Colonic mucosa (tissue), 4 donors: ENCODE measurements at regions not wholly inside any gene's neighbourhood (a gene's known extent, or its start where the extent isn't known, plus 50 kb on each side); places are given as distances from the start of the nearest gene placed in this dataset.

ENCODE experiments used
- DNase-seq: peaks from one replicate; pipeline ENCODE4 v3.0.0-alpha.2; 2020
- H3K27ac ChIP-seq: fragments of 200-600 bp; one replicate; pipeline ENCODE4 v1.8.0; 2021
- H3K27me3 ChIP-seq: fragments of 200-600 bp; one replicate; pipeline ENCODE4 v1.8.0; 2021
- H3K36me3 ChIP-seq: fragments of 200-600 bp; one replicate; pipeline ENCODE4 v1.8.0; 2021
- H3K4me1 ChIP-seq: fragments of 200-600 bp; one replicate; pipeline ENCODE4 v1.8.0; 2021; ENCODE audit warnings: mild to moderate bottlenecking
- H3K4me3 ChIP-seq: fragments of 200-600 bp; one replicate; pipeline ENCODE4 v1.8.0; 2021
- H3K9ac ChIP-seq, 2 donors: one replicate each; pipeline ENCODE4 v1.7.0; 2013; ENCODE audit warnings: control low read depth in 2 of 2, low read depth in 2 of 2, low read length in 2 of 2
- H3K9me3 ChIP-seq: fragments of 200-600 bp; one replicate; pipeline ENCODE4 v1.8.0; 2021
- intact Hi-C: fragments of 100-400 bp; cut with DNase I; formaldehyde crosslinking; loops from one replicate; pipeline ENCODE4 v1.14.1; 2022
- TF ChIP-seq, protein P1 (sequence below): fragments of 200-600 bp; IDR thresholded peaks from one replicate; pipeline ENCODE4 v1.8.0; 2022; ENCODE audit warnings: antibody characterized with exemption, mild to moderate bottlenecking
- donor health status: healthy.
- donor health status: DM: no; HTN: no; CAD: no.
- donor health status: DM: no; HTN: no; CAD: no.

DNA sequence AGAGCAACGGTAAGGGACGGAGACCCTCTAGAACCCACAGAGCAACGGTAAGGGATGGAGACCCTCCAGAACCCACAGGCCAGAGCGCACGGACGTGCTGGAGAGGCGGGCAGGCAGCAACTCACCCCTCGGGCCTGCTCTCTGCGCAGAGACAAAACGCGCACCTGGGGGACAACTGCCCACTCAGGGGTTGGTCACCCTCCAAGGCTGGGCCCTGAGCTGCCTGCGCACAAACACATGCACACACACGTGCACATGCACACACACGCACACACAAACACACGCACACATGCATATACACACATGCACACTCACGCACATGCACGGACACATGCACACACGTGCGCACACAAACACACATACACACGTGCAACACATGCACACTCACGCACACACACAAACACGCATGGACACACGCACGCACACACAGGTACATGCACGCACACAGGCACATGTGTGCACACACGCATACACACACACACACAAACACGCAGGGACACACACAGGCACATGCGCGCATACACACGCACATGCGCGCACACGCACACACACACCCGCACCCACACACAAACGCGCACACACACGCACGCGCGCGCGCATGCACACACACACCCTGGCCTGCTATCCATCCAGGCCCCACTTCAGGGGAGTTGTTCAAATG is 88.3 kb downstream of the NCOR2 start:
- TF ChIP-seq, protein P1, sequence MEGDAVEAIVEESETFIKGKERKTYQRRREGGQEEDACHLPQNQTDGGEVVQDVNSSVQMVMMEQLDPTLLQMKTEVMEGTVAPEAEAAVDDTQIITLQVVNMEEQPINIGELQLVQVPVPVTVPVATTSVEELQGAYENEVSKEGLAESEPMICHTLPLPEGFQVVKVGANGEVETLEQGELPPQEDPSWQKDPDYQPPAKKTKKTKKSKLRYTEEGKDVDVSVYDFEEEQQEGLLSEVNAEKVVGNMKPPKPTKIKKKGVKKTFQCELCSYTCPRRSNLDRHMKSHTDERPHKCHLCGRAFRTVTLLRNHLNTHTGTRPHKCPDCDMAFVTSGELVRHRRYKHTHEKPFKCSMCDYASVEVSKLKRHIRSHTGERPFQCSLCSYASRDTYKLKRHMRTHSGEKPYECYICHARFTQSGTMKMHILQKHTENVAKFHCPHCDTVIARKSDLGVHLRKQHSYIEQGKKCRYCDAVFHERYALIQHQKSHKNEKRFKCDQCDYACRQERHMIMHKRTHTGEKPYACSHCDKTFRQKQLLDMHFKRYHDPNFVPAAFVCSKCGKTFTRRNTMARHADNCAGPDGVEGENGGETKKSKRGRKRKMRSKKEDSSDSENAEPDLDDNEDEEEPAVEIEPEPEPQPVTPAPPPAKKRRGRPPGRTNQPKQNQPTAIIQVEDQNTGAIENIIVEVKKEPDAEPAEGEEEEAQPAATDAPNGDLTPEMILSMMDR: no peak
- no peak overlapping the region for H3K9ac ChIP-seq
- H3K4me1 ChIP-seq: no peaks in the 10 kb centered on the region
- H3K36me3 ChIP-seq: no peaks in the 10 kb centered on the region
- no peaks in the 10 kb centered on the region for H3K27me3 ChIP-seq
- H3K27ac ChIP-seq: no peak overlapping the region
- H3K4me3 ChIP-seq: no peak overlapping the region
- intact Hi-C loops: no loop called here
- DNase-seq: no peak
- H3K9me3 ChIP-seq: no peaks in the 10 kb centered on the region

DNA sequence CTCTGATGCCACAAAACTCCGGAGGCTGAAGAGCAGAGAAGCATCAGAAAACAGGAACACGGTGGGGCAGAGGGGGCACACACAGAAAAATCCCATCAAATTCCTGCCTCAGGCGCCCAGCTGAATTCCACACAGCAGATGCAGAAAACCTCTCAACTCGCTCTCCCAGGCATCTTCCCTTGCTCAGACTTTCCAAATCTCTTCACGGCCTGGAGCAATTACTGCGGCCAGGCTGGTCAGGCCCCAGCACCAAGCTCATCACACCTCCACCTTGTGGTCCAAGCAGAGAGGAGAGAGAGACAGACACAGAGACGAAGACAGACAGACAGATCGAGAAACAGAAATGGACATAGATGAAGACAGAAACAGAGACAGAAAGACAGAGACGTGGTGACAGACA is 89.0 kb downstream of the NCOR2 start:
- no peaks in the 10 kb centered on the region for H3K27me3 ChIP-seq
- no peak overlapping the region for H3K4me3 ChIP-seq
- TF ChIP-seq, protein P1: no peak
- DNase-seq: no peak
- H3K36me3 ChIP-seq: no peaks in the 10 kb centered on the region
- no peak overlapping the region for H3K27ac ChIP-seq
- H3K9ac ChIP-seq: no peak overlapping the region
- no peaks in the 10 kb centered on the region for H3K9me3 ChIP-seq
- H3K4me1 ChIP-seq: no peaks in the 10 kb centered on the region
- intact Hi-C loops: no loop called here

DNA sequence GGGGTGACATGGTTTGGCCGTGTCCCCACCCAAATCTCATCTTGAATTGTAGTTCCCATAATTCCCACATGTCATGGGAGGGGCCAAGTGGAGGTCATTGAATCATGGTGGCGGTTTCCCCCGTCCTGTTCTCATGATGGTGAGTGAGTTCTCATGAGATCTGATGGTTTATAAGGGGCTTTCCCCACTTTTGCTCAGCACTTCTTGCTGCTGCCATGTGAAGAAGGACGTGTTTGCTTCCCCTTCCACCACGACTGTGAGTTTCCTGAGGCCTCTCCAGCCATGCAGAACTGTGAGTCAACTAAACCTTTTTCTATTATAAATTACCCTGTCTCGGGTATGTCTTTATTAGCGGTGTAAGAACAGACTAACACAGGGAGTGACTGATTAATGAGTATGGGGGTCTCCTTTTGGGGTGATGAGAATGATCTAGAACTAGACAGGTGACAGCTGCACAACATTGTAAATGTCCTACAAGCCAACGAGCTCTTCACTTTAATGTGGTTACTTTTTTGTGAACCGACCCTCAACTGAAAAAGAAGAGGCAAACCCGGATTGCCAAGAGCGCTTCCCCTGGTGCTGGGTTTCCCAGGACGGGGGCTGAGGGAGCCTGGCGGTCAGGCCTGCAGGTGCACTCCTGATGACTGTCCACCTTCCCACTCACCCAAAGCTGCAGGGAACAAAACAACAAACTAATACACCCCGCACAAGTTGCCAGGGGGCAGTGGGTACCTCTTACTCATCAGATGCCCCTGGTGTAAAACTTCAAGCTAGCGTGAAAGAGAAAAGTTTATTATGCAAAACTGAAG is 90.1 kb downstream of the NCOR2 start:
- Histone ChIP-seq H3K4me3 (no peak overlapping the region), H3K27ac (no peak overlapping the region), H3K9me3 (no peaks in the 10 kb centered on the region), H3K27me3 (no peaks in the 10 kb centered on the region), H3K9ac (no peak overlapping the region), H3K4me1 (no peaks in the 10 kb centered on the region), H3K36me3 (no peaks in the 10 kb centered on the region)
- DNase-seq: no peak
- TF ChIP-seq, protein P1: no peak
- intact Hi-C loops: no loop called here

DNA sequence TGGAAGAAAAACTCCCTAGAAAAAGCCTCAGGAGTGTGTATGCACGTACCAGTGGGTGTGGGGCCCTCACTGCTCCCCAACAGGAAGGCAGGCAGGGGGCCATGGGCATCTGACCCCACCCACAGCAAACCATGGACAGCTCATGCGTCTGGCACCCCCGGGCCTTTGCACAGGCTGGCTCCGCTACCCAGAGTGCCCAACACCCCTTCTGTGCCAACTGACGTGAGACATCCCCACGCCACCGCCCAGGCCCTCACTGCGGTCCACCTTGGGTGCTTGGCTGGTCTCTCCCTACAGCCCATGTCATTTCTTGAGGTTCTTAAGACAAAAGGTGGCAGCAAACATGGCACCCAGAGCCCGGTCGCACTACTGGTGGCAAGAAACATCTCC is 91.4 kb downstream of the NCOR2 start:
- TF ChIP-seq, protein P1: no peak
- no peak overlapping the region for H3K9ac ChIP-seq
- H3K36me3 ChIP-seq: no peaks in the 10 kb centered on the region
- no peaks in the 10 kb centered on the region for H3K9me3 ChIP-seq
- H3K27me3 ChIP-seq: no peaks in the 10 kb centered on the region
- H3K4me3 ChIP-seq: no peak overlapping the region
- intact Hi-C loops: no loop called here
- H3K27ac ChIP-seq: no peak overlapping the region
- DNase-seq: no peak
- H3K4me1 ChIP-seq: no peaks in the 10 kb centered on the region

DNA sequence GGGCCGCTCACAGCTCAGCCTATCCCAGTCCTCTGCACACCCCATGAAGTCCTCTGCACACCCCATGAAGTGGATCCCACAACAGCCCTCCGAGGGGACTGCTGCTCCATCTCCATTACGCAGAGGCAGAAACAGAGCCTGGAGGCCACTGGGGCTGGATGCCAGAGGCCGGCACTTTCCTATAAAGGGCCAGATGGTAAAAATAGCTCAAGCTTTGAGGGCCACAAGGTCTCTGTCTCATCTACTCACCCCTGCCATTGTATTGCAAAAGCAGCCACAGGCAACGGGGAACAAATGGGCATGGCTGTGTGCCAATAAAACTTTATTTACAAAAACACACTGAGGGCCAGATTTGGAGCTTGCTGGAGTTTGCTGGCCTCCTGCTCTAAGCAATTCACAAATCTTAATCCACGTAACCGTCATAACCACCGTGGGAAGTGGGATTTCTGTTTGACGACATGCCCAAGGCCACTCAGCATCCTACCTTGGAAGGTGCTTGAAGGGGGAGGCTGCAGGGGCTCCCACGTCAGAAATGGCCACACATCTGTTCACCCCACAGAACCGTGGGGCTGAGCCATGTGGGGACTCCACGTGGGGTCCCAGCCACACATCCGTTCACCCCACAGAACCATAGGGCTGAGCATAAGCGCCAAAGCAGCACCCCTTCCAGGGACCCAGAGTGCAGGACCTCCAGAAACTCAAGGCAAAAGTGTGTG is 92.0 kb downstream of the NCOR2 start:
- intact Hi-C loops: no loop called here
- H3K9me3 ChIP-seq: no peaks in the 10 kb centered on the region
- H3K4me3 ChIP-seq: no peak overlapping the region
- no peaks in the 10 kb centered on the region for H3K27me3 ChIP-seq
- DNase-seq: no peak
- H3K9ac ChIP-seq: no peak overlapping the region
- H3K36me3 ChIP-seq: no peaks in the 10 kb centered on the region
- no peak overlapping the region for H3K27ac ChIP-seq
- TF ChIP-seq, protein P1: no peak
- H3K4me1 ChIP-seq: no peaks in the 10 kb centered on the region
